Naive B cell (primary cell): ENCODE measurements at regions not wholly inside any gene's neighbourhood (a gene's known extent, or its start where the extent isn't known, plus 50 kb on each side); places are given as distances from the start of the nearest gene placed in this dataset.
"Not testable (repeated sequence)": the region's sequence is repeated elsewhere in the genome, so short reads cannot be mapped to it uniquely, and the experiment has no call there.

Source experiments
- ATAC-seq, 2 donors: fragments of 150-1000 bp; cut with Tn5 transposase; 2 replicates each; pipeline ENCODE4 v1.10.0; 2021; ENCODE audit warnings: low read depth in 2 of 2, mild to moderate bottlenecking in 2 of 2, moderate library complexity in 2 of 2
- DNase-seq: peaks from one replicate; pipeline ENCODE4 v3.0.0; 2022
- H3K27ac Mint-ChIP-seq, 6 donors: one replicate each; pipeline ENCODE4 v1.8.0; 2020 to 2022; ENCODE audit warnings: mild to moderate bottlenecking in 6 of 6, mixed read lengths in 6 of 6, moderate library complexity in 5 of 6, inconsistent platforms in 2 of 6
- H3K27me3 Mint-ChIP-seq, 3 donors: one replicate each; pipeline ENCODE4 v1.8.0; 2021 to 2022; ENCODE audit warnings: mixed read lengths in 3 of 3, mild to moderate bottlenecking in 1 of 3
- H3K36me3 Mint-ChIP-seq, 2 donors: one replicate each; pipeline ENCODE4 v1.8.0; 2020 to 2022; ENCODE audit warnings: mixed read lengths in 2 of 2, inconsistent platforms in 1 of 2, mild to moderate bottlenecking in 1 of 2
- H3K4me1 Mint-ChIP-seq, 3 donors: one replicate each; pipeline ENCODE4 v1.8.0; 2020 to 2022; ENCODE audit warnings: mixed read lengths in 3 of 3, inconsistent platforms in 1 of 3, mild to moderate bottlenecking in 1 of 3, moderate library complexity in 1 of 3
- H3K4me3 Mint-ChIP-seq, 8 donors: one replicate each; pipeline ENCODE4 v1.8.0; 2020 to 2022; ENCODE audit warnings: mild to moderate bottlenecking in 8 of 8, mixed read lengths in 8 of 8, moderate library complexity in 8 of 8, inconsistent platforms in 2 of 8
- H3K9me3 Mint-ChIP-seq, 7 donors: one replicate each; pipeline ENCODE4 v1.8.0; 2020 to 2022; ENCODE audit warnings: mixed read lengths in 7 of 7, mild to moderate bottlenecking in 5 of 7, inconsistent platforms in 2 of 7, moderate library complexity in 1 of 7

GRCh38 chr10:35808344-35808743, 166.2 kb upstream of the FZD8 start:
- DNase-seq (no peak), ATAC-seq (no peak)
- peaks cover 0 to 14% of the 10 kb centered on the region in 2 donors for H3K36me3 Mint-ChIP-seq
- H3K27ac Mint-ChIP-seq, result no peak overlapping the region
- H3K4me1 Mint-ChIP-seq, result no peaks in the 10 kb centered on the region
- peaks cover 4 to 14% (median 9%) of the 10 kb centered on the region in 3 donors for H3K27me3 Mint-ChIP-seq
- H3K4me3 Mint-ChIP-seq, result no peak overlapping the region
- H3K9me3 Mint-ChIP-seq, result peaks cover 0 to 21% (median 10%) of the 10 kb centered on the region in 7 donors

GRCh38 chr10:35803046-35803445, 160.9 kb upstream of the FZD8 start:
- no peaks in the 10 kb centered on the region for H3K27me3 Mint-ChIP-seq
- H3K9me3 Mint-ChIP-seq, result peaks cover 0 to 21% (median 3%) of the 10 kb centered on the region in 7 donors
- H3K27ac Mint-ChIP-seq, result no peak overlapping the region
- no peaks in the 10 kb centered on the region for H3K36me3 Mint-ChIP-seq
- DNase-seq, result no peak
- ATAC-seq, result no peak
- H3K4me1 Mint-ChIP-seq, result no peaks in the 10 kb centered on the region
- H3K4me3 Mint-ChIP-seq, result peak overlapping the region in 1 of 8 donors; percentile 22

- ATAC-seq (no peak), DNase-seq (no peak)
- Mint-ChIP-seq H3K9me3 (peaks cover 0 to 3% (median 0%) of the 10 kb centered on the region in 7 donors), H3K4me1 (no peaks in the 10 kb centered on the region), H3K27ac (no peak overlapping the region), H3K4me3 (no peak overlapping the region), H3K36me3 (no peaks in the 10 kb centered on the region), H3K27me3 (peaks cover 0 to 5% (median 0%) of the 10 kb centered on the region in 3 donors)
Measured at GRCh38 chr10:35797187-35797586, 155.1 kb upstream of the FZD8 start.

DNA sequence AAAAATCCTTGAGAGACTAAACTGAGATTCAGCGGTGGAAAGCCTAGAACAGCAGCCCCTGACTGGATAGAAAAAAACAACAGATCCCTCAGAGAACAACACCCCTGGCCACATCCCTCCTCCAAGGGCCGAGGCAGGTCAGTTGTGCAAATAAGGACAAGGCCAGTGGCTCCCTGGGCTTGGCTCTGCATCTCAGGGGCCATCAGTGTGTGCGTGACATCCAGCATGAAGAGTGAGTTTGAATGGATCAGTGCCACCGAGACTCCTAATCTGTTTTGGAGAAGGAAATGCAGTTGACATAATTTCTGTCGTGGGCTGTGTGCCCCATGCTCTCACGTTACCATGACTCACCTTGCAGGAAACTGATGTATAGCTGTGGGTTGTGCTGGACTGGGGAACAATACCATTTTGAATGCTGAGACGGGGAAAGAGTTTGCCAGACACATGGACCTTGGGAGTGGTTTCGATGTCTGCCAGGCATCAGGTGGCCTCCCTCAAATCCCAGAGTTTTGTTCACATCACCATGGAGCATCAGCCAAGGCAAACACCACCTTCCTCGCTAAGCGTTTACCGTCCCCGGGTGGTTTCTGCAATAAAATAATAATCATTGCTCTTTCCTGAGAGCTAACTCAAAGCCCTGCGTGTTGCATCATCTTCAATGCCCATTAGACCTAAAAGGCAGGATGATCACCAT, 153.2 kb upstream of the FZD8 start:
- Mint-ChIP-seq H3K9me3 (peaks cover 0 to 2% (median 0%) of the 10 kb centered on the region in 7 donors), H3K4me3 (no peak overlapping the region), H3K27me3 (peaks cover 0 to 8% (median 0%) of the 10 kb centered on the region in 3 donors), H3K36me3 (no peaks in the 10 kb centered on the region), H3K4me1 (no peaks in the 10 kb centered on the region), H3K27ac (no peak overlapping the region)
- DNase-seq, result no peak
- no peak for ATAC-seq

- peaks cover 0 to 3% (median 0%) of the 10 kb centered on the region in 7 donors for H3K9me3 Mint-ChIP-seq
- no peaks in the 10 kb centered on the region for H3K4me1 Mint-ChIP-seq
- no peaks in the 10 kb centered on the region for H3K36me3 Mint-ChIP-seq
- no peak overlapping the region for H3K27ac Mint-ChIP-seq
- DNase-seq (no peak), ATAC-seq (no peak)
- no peak overlapping the region for H3K4me3 Mint-ChIP-seq
- H3K27me3 Mint-ChIP-seq, result peaks cover 0 to 8% (median under 1%) of the 10 kb centered on the region in 3 donors
Measured at GRCh38 chr10:35794703-35795102, 152.6 kb upstream of the FZD8 start.

GRCh38 chr10:35792291-35792690, 150.2 kb upstream of the FZD8 start:
- no peaks in the 10 kb centered on the region for H3K4me1 Mint-ChIP-seq
- peaks cover 0 to 8% (median 7%) of the 10 kb centered on the region in 3 donors for H3K27me3 Mint-ChIP-seq
- H3K36me3 Mint-ChIP-seq, result no peaks in the 10 kb centered on the region
- H3K27ac Mint-ChIP-seq, result peak overlapping the region in 1 of 6 donors; percentile 60
- DNase-seq, result no peak
- H3K4me3 Mint-ChIP-seq, result no peak overlapping the region
- no peak for ATAC-seq
- peaks cover 0 to 19% (median 4%) of the 10 kb centered on the region in 7 donors for H3K9me3 Mint-ChIP-seq

- Mint-ChIP-seq H3K4me1 (no peaks in the 10 kb centered on the region), H3K27me3 (peaks cover 0 to 7% (median 3%) of the 10 kb centered on the region in 3 donors), H3K9me3 (peaks cover 5 to 33% (median 11%) of the 10 kb centered on the region in 7 donors), H3K36me3 (peaks cover 0 to 4% of the 10 kb centered on the region in 2 donors), H3K27ac (no peak overlapping the region), H3K4me3 (no peak overlapping the region)
- no peak for DNase-seq
- no peak for ATAC-seq
Measured at GRCh38 chr10:35789996-35790395, 147.9 kb upstream of the FZD8 start.

DNA sequence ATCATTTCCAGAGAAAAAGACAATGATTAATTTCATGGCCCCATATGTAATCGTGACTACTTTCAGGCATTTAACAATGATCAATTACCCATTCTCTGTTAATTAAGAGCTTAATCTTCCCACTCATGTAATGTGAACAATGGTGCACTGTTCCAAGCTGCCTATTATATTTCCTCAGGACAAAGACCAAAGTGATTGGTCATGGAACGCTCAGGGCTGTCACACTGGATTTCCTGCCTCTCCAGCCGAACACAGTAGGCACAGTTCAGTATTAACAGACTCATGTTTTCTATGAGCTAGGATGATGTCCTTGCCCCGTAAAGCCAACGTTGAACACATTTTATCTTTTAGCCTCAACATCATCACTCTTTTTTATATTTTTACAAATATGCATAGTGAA, 142.7 kb upstream of the FZD8 start:
- H3K27me3 Mint-ChIP-seq, result peaks cover 0 to 7% (median 7%) of the 10 kb centered on the region in 3 donors
- DNase-seq (no peak), ATAC-seq (no peak)
- no peak overlapping the region for H3K27ac Mint-ChIP-seq
- H3K36me3 Mint-ChIP-seq, result peaks cover 0 to 4% of the 10 kb centered on the region in 2 donors
- H3K9me3 Mint-ChIP-seq, result peaks cover 5 to 31% (median 11%) of the 10 kb centered on the region in 7 donors
- H3K4me1 Mint-ChIP-seq, result no peaks in the 10 kb centered on the region
- H3K4me3 Mint-ChIP-seq, result no peak overlapping the region

GRCh38 chr10:35783305-35783838, 141.3 kb upstream of the FZD8 start:
- no peak for DNase-seq
- peaks cover 5 to 20% (median 10%) of the 10 kb centered on the region in 7 donors for H3K9me3 Mint-ChIP-seq
- peaks cover 0 to 4% (median 0%) of the 10 kb centered on the region in 3 donors for H3K4me1 Mint-ChIP-seq
- H3K4me3 Mint-ChIP-seq, result no peak overlapping the region
- H3K27me3 Mint-ChIP-seq, result peaks cover 0 to 7% (median 0%) of the 10 kb centered on the region in 3 donors
- ATAC-seq, result no peak
- peaks cover 0 to 4% of the 10 kb centered on the region in 2 donors for H3K36me3 Mint-ChIP-seq
- H3K27ac Mint-ChIP-seq, result no peak overlapping the region

GRCh38 chr10:35781643-35782035, 139.5 kb upstream of the FZD8 start:
- DNase-seq, result no peak
- peaks cover 0 to 1% of the 10 kb centered on the region in 2 donors for H3K36me3 Mint-ChIP-seq
- H3K27ac Mint-ChIP-seq, result no peak overlapping the region
- no peak overlapping the region for H3K4me3 Mint-ChIP-seq
- peaks cover 2 to 8% (median 4%) of the 10 kb centered on the region in 7 donors for H3K9me3 Mint-ChIP-seq
- peaks cover 0 to 12% (median 0%) of the 10 kb centered on the region in 3 donors for H3K27me3 Mint-ChIP-seq
- no peak for ATAC-seq
- peaks cover 0 to 5% (median 0%) of the 10 kb centered on the region in 3 donors for H3K4me1 Mint-ChIP-seq

DNA sequence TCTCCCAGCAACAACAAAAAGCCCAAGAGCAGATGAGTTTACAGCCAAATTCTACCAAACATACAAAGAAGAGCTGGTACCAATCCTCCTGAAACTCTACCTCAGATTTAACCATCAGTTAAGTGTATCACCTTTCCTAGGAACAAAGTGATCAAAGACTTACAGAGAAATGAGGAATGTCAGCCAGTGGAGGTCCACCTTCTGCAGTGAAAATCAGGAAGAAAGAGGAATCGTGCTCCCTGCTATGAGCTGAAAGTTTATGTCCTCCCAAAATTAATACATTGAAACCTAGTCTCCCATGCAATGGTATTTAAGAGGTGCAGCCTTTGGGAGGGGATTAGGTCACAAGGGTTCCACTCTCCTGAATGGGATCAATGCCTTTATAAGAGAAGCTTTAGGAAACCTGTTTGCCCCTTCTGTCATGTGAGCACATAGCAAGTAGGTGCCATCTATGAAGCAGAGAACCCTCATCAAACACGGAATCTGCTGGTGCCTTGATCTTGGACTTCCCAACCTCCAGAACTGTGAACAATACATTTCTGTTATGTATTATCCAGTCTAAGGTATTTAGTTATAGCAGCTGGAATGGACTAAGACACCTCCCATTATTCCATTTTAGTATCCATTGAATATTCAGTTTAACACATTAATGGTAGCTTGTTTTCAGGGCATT, 139.0 kb upstream of the FZD8 start:
- H3K4me1 Mint-ChIP-seq, result peaks cover 0 to 5% (median 0%) of the 10 kb centered on the region in 3 donors
- no peak overlapping the region for H3K4me3 Mint-ChIP-seq
- no peak overlapping the region for H3K27ac Mint-ChIP-seq
- H3K27me3 Mint-ChIP-seq, result peaks cover 0 to 14% (median 0%) of the 10 kb centered on the region in 3 donors
- H3K9me3 Mint-ChIP-seq, result peaks cover 0 to 8% (median 2%) of the 10 kb centered on the region in 7 donors
- H3K36me3 Mint-ChIP-seq, result no peaks in the 10 kb centered on the region
- ATAC-seq, result no peak
- no peak for DNase-seq

- H3K9me3 Mint-ChIP-seq, result peaks cover 0 to 5% (median 2%) of the 10 kb centered on the region in 7 donors
- H3K36me3 Mint-ChIP-seq, result peaks cover 0 to 6% of the 10 kb centered on the region in 2 donors
- H3K27me3 Mint-ChIP-seq, result peaks cover 0 to 23% (median 0%) of the 10 kb centered on the region in 3 donors
- no peak overlapping the region for H3K27ac Mint-ChIP-seq
- DNase-seq (no peak), ATAC-seq (no peak)
- H3K4me3 Mint-ChIP-seq, result no peak overlapping the region
- peaks cover 0 to 5% (median 0%) of the 10 kb centered on the region in 3 donors for H3K4me1 Mint-ChIP-seq
Measured at GRCh38 chr10:35778306-35778705, 136.2 kb upstream of the FZD8 start.

DNA sequence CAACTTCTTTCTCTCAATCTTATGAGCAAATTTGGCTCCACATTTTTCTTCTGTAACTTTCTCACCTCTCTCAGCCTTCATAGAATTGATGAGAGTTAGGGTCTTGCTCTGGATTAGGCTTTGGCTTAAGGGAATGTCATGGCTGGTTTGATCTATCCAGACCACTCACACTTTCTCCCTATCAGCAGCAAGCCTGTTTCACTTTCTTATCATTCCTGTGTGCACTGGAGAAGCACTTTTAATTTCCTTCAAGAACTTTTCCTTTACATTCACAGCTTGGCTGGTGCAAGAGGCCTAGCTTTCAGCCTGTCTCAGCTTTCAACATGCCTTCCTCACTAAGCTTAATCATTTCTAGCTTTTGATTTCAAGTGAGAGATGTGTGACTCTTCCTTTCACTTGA, 134.5 kb upstream of the FZD8 start:
- not testable (repeated sequence) for H3K4me3 Mint-ChIP-seq, H3K36me3 Mint-ChIP-seq, DNase-seq, H3K9me3 Mint-ChIP-seq, ATAC-seq, H3K27ac Mint-ChIP-seq, H3K4me1 Mint-ChIP-seq
- peaks cover 0 to 24% (median 0%) of the 10 kb centered on the region in 3 donors for H3K27me3 Mint-ChIP-seq
